Activated B cell treated with CpG ODN at 0.5 μM for 24 hours (primary cell): ENCODE measurements at regions not wholly inside any gene's neighbourhood (a gene's known extent, or its start where the extent isn't known, plus 50 kb on each side); places are given as distances from the start of the nearest gene placed in this dataset.

Experiments used
- ATAC-seq: fragments of 200-7000 bp; cut with Tn5 transposase; one replicate; pipeline ENCODE4 v1.10.0; 2021; ENCODE audit warnings: low read depth, mild to moderate bottlenecking, moderate library complexity
- CTCF ChIA-PET: fragments of 350-600 bp; sonication (Branson Sonifier 250); formaldehyde crosslinking; loops from one replicate; lab custom pipeline; 2021; ENCODE audit warnings: antibody characterized with exemption; lab: Charles Lee
- POLR2A ChIA-PET: fragments of 350-600 bp; sonication (Branson Sonifier 250); formaldehyde crosslinking; loops from one replicate; lab custom pipeline; 2021; ENCODE audit warnings: antibody characterized with exemption; lab: Charles Lee
- DNase-seq: peaks from one replicate; pipeline ENCODE4 v3.0.0; 2022
- H3K27ac Mint-ChIP-seq: one replicate; pipeline ENCODE4 v1.8.0; 2020; ENCODE audit warnings: mixed read lengths
- H3K27me3 Mint-ChIP-seq: one replicate; pipeline ENCODE4 v1.8.0; 2021; ENCODE audit warnings: mixed read lengths
- H3K36me3 Mint-ChIP-seq: one replicate; pipeline ENCODE4 v1.8.0; 2021; ENCODE audit warnings: low read depth, mixed read lengths
- H3K4me1 Mint-ChIP-seq: one replicate; pipeline ENCODE4 v1.8.0; 2021; ENCODE audit warnings: mixed read lengths
- H3K4me3 Mint-ChIP-seq: one replicate; pipeline ENCODE4 v1.8.0; 2020; ENCODE audit warnings: mild to moderate bottlenecking, mixed read lengths
- H3K9me3 Mint-ChIP-seq: one replicate; pipeline ENCODE4 v1.8.0; 2020; ENCODE audit warnings: mixed read lengths
- intact Hi-C: fragments of 100-400 bp; cut with micrococcal nuclease; formaldehyde crosslinking; loops from one replicate; pipeline ENCODE4 v1.15.1; 2024
- TF ChIP-seq, protein P1 (sequence below): fragments of 200-600 bp; IDR thresholded peaks from one replicate; pipeline ENCODE4 v1.8.0; 2022; ENCODE audit warnings: antibody characterized with exemption, mild to moderate bottlenecking

DNA sequence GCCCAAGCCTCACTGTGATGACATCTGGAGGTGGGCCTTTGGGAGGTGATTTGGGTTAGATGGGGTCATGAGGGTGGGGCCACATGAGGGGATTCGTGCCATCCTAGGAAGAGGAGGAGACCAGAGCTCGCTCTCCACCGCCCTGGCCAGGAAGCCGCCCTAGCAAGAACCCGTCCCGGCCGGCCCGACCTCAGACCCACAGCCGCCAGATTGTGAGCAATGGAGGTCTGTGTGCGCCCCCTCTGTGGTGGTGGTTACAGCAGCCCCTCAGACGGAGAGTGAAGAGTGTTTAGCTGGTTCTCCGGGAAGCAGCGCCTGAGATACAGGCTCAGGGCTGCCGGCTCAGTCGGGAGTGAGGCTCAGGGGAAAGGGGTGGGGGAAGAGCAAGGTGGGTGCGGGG is 83.3 kb downstream of the RTP5 start:
- no peak overlapping the region for H3K4me3 Mint-ChIP-seq
- TF ChIP-seq, protein P1, sequence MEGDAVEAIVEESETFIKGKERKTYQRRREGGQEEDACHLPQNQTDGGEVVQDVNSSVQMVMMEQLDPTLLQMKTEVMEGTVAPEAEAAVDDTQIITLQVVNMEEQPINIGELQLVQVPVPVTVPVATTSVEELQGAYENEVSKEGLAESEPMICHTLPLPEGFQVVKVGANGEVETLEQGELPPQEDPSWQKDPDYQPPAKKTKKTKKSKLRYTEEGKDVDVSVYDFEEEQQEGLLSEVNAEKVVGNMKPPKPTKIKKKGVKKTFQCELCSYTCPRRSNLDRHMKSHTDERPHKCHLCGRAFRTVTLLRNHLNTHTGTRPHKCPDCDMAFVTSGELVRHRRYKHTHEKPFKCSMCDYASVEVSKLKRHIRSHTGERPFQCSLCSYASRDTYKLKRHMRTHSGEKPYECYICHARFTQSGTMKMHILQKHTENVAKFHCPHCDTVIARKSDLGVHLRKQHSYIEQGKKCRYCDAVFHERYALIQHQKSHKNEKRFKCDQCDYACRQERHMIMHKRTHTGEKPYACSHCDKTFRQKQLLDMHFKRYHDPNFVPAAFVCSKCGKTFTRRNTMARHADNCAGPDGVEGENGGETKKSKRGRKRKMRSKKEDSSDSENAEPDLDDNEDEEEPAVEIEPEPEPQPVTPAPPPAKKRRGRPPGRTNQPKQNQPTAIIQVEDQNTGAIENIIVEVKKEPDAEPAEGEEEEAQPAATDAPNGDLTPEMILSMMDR, result no peak
- peaks cover 9% of the 10 kb centered on the region for H3K4me1 Mint-ChIP-seq
- DNase-seq (no peak), ATAC-seq (no peak)
- intact Hi-C loops, result loop anchor here (5.0 kb wide), 1 partner anchor 134 kb away; no protein-coding TSS in a partner anchor
- H3K27me3 Mint-ChIP-seq, result no peaks in the 10 kb centered on the region
- POLR2A ChIA-PET, result no interaction called here
- peaks cover 9% of the 10 kb centered on the region for H3K9me3 Mint-ChIP-seq
- CTCF ChIA-PET, result no interaction called here
- H3K27ac Mint-ChIP-seq, result no peak overlapping the region
- H3K36me3 Mint-ChIP-seq, result peaks cover 14% of the 10 kb centered on the region

DNA sequence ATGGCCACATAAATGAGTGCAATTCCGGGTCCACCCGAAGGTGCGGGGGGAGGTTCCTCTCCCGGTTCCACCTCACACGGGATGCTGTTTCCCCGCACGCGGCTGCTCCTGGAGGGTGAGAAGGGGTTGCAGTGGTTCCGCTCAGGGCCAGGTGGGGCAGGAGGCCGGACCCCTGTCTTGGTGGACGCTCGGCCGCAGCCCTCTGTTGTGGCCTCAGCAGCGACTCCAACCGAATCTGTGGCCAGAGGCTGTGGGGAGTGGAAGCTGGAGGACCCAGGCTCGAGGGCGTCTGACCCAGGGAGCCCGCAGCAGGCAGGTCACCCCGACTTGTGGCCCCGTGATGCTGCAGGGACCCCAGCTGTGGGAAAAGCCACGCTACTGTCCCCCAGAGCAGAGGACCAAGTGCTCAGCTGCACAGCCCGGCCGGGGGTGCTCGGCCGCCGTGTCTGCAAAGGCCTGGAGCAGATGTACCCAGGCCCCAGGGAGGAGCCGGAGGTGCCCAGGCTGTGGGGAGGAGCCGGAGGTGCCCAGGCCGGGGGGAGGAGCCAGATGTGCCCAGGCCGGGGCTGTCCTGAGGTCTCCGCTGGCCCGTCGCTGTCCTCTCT is 83.9 kb downstream of the RTP5 start:
- peaks cover 11% of the 10 kb centered on the region for H3K4me1 Mint-ChIP-seq
- DNase-seq (no peak), ATAC-seq (no peak)
- TF ChIP-seq, protein P1, result no peak
- H3K27ac Mint-ChIP-seq, result no peak overlapping the region
- H3K27me3 Mint-ChIP-seq, result no peaks in the 10 kb centered on the region
- peaks cover 18% of the 10 kb centered on the region for H3K36me3 Mint-ChIP-seq
- H3K9me3 Mint-ChIP-seq, result peaks cover 12% of the 10 kb centered on the region
- intact Hi-C loops, result loop anchor here (5.0 kb wide), 1 partner anchor 134 kb away; no protein-coding TSS in a partner anchor
- no peak overlapping the region for H3K4me3 Mint-ChIP-seq
- POLR2A ChIA-PET, result no interaction called here
- CTCF ChIA-PET, result no interaction called here

DNA sequence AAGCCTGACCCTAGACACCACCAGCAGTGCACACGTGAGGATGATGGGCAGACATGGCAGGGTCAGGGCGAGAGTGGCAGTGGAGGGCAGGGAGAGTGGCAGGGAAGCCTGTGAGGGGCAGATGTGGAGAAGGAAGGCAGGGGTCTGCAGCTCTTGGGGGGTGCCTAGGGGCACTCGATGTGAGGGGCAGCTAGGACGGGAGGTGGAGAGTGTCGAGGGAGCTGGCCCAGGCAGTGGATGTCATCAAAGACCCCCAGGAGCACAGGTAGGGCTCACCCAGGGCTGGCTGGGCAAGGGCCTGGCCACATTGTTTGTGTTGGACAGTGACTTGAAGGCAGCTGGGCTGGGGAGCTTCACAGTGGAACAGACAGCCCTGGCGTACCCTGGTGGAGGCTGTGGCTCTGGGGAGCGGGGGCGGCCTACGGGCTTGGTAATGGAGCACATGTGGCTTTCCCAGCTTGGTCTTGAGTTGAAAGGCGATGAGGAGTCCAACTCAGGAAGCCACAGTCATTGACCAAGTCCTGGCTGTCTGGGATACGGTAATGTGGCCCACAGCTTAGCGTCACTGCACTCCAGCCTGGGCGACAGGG is 87.1 kb downstream of the RTP5 start:
- peaks cover 29% of the 10 kb centered on the region for H3K36me3 Mint-ChIP-seq
- no peak for ATAC-seq
- H3K27ac Mint-ChIP-seq, result no peak overlapping the region
- TF ChIP-seq, protein P1, result no peak
- intact Hi-C loops, result no loop called here
- peaks cover 22% of the 10 kb centered on the region for H3K4me1 Mint-ChIP-seq
- H3K4me3 Mint-ChIP-seq, result no peak overlapping the region
- H3K9me3 Mint-ChIP-seq, result peaks cover 12% of the 10 kb centered on the region
- no peak for DNase-seq
- CTCF ChIA-PET, result no interaction called here
- H3K27me3 Mint-ChIP-seq, result no peaks in the 10 kb centered on the region
- POLR2A ChIA-PET, result no interaction called here

DNA sequence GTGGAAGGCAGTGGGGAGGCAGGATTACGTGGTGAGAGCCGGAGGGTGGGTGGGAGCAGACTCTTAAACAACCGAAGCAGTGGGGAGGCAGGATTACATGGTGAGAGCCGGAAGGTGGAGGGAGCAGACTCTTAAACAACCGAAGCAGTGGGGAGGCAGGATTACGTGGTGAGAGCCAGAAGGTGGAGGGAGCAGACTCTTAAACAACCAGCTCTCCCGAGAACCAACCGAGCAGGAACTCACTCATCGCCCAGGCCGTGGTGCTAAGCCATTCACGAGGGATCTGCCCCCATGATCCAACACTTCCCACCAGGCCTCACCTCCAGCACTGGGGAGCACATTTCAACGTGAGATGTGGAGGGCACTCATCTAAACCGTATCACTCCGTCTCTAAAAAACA is 87.7 kb downstream of the RTP5 start:
- DNase-seq, result no peak
- Mint-ChIP-seq H3K4me3 (no peak overlapping the region), H3K36me3 (peaks cover 29% of the 10 kb centered on the region), H3K9me3 (peaks cover 12% of the 10 kb centered on the region), H3K27me3 (no peaks in the 10 kb centered on the region), H3K27ac (no peak overlapping the region), H3K4me1 (peaks cover 29% of the 10 kb centered on the region)
- intact Hi-C loops, result no loop called here
- no peak for ATAC-seq
- ChIA-PET CTCF (no interaction called here), POLR2A (no interaction called here)
- TF ChIP-seq, protein P1, result no peak

DNA sequence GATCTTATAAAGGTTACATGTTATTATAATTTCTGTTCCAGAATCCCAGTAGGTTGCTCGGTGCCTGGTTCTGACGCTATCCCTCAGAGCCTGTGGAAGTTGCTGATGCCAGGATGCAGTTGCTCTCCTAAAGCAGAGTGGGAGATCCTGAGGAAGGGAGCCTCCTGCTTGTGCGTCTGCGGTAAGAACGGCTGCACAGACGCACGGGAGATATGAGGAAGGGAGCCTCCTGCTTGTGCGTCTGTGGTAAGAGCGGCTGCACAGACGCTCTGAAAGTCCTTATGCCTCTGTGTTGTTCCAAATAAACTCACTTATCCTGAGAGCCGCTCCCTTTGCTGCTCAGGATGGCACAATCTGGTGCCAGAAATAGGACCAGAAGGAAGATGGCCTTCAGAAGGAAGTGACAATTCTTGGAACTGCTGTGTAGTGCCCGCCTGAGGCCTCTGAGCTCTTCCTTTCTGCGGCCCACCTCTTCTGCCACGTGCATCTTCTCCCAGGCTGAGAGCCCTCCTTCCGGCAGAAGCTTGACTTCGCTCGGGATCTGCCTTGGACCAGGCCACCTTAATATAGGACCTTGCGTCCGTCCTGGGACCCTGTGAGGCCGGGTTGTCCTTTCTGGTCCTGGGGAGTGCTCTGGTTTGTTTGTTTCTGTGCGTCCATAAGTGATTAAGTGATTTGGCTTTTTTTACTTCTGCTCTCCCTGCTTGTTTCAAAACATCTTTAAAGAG is 89.5 kb downstream of the RTP5 start:
- Mint-ChIP-seq H3K4me1 (peaks cover 45% of the 10 kb centered on the region), H3K9me3 (peaks cover 12% of the 10 kb centered on the region), H3K27ac (no peak overlapping the region), H3K4me3 (no peak overlapping the region), H3K36me3 (peaks cover 29% of the 10 kb centered on the region), H3K27me3 (no peaks in the 10 kb centered on the region)
- intact Hi-C loops, result no loop called here
- DNase-seq (no peak), ATAC-seq (no peak)
- CTCF ChIA-PET, result interaction anchor here (3.0 kb wide), 1 partner anchor 8 kb away, joined by 20 read pairs; no protein-coding TSS in a partner anchor
- POLR2A ChIA-PET, result no interaction called here
- TF ChIP-seq, protein P1, result no peak
